ENCODE measurements at regions not wholly inside any gene's neighbourhood (a gene's known extent, or its start where the extent isn't known, plus 50 kb on each side); places are given as distances from the start of the nearest gene placed in this dataset.
A peak's percentile ranks its signal among the peaks of the same experiment; 100 is the strongest.

DNA sequence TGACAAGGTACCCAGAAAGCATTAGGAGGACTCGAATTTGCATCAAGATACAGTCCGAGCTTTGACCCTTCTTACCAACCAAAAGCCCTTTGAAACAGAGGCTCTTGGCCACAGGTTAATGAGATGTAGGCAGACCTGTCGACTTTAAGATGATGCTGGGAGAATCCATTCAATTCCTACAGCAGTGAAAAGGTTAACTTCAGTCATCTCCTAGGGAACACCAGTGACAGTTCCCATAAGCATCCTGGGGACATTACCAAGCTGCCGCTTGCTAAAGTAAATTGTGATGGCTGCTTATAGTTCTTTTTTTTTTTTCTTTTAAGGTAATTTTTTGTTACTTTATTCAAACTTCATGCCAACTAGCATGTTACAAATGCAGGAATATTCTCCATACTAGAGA, 379.3 kb downstream of the SOX11 start:
- DNase-seq = peak; percentile 34

DNA sequence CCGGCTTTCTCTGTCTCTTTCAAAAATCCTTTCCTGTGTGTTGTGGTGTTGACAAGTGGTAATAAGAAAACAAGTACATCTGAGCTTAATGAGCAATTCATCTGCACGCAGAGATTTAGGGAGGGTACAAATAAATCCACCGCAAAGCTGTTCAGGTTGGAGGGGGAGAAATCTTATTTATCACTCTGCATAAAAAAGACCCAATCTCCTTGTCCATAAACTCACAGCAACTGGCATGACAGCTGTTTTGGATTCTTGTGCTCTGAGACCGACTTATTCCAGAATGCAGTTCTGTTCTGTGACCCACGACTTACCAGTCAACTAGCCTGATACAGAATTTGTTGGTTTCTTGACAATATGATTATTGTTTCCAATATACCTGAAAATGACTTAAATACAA, 380.1 kb downstream of the SOX11 start:
- no peak for DNase-seq

DNA sequence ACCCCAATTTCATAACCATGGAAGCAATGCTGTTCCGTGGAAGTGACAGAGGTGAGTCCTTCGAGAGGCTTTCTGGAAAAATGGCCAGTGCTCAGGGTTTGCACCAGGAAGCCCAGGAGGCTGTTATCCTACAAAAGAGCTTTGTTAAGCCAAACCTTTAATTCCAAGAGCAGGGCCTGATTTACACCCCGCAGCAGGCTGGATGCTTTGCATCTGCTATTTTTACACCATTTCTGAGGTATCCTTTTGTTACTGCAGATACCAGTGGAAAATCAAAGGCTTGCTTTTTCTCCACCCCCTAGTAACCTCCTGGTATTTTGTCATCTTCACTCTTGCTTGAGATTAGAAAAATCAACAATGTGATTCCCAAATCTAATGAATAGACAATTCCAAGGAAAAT, 380.6 kb downstream of the SOX11 start:
- DNase-seq = peak; percentile 6

DNA sequence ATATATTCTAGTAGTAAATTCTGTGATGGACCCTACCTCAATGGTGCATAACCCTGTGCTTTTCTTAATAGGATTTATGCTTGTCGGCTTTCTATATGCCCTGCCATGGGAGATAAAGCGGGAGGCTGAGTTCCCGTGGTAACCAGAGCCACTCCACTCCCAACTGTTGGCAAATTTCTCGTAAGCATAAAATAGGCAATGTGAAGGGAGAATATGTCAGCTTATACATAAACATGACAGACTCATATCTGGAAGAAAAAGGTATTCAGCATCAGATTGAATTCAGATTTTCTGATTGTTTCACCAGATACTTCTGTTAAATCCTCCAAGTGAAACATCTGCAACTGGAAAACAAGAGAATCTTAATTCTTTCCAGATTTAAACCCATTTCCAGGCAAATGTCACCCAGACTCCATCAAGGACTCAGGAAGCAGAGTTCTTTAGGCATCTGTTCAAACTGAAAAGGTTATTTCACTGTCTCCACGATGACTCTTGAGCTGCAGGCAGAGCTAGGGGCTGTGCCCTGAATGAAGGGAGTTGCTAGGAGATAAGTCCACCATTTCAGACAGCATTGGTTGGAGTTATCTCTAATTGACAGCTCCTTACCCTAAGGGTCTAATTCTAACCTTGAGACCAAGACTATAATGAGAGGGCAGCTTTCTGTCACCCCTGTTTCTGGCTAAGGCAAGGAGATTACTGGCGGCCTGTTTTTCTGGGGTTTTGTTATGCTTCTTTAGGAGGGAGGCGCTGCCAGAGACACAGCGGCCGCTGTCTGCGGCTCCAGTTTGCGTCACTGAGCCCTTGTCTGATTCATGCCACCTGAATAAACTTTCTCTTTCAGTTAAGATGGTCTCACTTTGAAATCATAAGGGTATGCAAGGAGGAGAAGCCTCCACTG, 381.3 kb downstream of the SOX11 start:
- DNase-seq = no peak

DNA sequence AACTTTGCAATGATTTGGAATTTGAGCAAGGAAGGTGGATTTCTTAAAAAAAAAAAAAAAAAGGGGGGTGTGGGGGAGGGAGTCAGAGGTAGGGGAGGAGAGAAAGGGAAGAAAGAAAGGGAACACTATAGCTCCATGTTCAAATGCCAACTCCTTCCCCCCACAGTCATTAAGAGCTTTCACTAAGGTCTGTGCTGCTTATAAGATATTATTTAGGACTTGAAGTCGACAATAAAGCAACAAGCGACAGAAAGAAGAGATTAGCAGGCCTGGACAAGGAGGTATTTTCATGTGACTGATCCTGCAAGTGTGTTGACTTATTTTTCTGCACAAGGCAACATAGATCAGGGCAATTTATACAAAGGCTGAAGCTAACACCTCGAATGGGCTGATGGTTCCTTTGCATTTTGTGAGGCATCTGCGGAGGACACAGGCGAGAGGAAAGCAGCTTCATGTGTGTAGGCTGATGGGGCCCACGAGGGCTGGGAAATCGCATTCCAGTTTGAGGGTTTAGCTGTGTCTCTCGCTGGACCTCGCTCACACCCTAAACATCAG, 382.0 kb downstream of the SOX11 start:
- no peak for DNase-seq

DNA sequence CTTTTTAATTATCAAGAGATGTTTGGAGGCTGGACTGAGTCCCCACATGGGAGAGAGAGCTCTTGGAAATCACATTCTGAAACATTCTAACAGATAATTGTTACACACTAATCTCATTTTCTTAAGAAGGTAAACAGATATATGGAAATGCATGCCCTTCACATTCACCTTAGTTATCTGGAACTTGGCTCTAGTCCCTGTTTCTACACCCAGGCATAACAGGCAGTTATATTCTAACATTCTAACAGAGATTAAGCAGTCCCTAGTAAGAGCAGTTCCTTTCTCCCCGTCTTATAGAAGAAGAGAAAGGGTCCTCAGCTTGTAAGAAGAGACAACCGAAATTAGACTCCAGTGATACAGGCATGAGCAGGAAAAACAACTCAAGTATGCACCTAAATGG, 385.4 kb downstream of the SOX11 start:
- DNase-seq = no peak

DNA sequence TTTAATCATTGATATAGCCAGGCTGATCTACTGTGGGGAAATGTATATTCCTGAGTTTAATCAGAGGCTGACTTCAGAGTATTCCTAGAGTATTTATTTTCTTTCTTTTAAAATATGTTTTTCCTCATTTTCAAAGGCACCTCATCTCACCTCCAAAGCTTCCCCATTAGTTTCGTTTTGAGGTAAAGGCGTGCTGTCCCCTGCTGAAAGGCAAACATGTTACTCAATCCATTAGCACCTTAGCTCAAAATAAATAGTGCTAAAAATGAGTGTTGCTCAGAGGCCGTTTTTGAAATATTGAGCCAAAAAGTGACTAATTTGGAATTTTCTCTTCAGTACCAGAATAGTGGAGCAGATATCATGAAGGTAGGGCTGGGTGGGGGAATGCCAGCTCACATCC, 386.2 kb downstream of the SOX11 start:
- DNase-seq = no peak

DNA sequence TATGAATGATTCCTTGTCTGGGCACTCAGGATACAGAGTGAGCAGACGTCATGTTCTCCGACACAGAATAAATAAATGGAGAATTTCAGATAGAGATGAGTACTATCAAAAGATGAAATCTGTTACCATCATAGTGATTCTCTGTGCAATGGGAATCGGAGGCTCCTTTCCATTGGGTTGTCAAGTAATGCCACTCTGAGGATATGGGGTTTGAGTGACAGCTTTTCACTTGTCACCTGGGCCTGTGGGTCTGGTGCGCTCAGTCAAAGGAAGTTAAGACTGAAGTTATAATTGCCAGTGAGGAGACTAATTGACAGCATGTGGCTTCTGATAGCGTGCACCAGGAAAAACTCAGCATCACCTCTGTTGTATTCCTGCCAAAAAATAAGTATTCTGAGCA, 387.2 kb downstream of the SOX11 start:
- no peak for DNase-seq

DNA sequence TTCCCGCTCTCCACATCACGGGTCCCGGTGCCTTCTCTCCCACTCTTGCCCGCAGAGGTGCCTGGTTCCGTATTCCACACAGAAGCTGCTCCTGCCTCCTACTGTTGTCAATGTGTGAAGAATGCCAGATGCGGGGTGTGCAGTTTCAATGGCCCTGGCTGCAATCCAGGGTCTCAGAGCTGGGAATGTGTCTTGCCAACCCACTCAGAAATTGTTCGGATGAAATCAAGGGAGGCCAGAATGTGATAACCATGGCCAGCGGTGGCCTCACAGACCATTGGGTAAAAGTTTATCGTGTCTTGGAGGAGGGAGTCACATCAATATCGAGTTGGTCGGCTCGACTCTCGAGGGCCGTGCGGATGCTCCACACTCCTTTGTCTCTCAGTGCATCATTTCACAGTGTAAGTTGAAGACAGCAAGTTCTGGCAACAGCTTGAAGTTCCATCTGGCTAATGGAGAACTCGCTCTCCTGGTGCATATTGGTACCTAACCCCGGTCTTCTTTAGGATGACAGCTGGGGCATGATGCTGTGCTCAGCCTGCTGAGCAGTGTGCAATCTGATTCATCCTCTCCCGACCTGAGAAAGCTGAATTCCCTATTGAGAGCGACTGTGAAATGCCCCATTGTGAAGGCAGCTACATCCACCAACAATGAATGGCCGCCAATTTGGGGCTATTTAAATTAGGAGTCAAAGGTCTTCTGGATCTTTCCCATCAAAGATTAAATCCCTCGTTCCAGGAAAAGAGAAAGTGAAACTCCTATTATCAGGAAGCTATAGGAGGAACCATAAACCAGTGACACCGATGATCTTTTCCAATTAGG, 389.0 kb downstream of the SOX11 start:
- DNase-seq = no peak

DNA sequence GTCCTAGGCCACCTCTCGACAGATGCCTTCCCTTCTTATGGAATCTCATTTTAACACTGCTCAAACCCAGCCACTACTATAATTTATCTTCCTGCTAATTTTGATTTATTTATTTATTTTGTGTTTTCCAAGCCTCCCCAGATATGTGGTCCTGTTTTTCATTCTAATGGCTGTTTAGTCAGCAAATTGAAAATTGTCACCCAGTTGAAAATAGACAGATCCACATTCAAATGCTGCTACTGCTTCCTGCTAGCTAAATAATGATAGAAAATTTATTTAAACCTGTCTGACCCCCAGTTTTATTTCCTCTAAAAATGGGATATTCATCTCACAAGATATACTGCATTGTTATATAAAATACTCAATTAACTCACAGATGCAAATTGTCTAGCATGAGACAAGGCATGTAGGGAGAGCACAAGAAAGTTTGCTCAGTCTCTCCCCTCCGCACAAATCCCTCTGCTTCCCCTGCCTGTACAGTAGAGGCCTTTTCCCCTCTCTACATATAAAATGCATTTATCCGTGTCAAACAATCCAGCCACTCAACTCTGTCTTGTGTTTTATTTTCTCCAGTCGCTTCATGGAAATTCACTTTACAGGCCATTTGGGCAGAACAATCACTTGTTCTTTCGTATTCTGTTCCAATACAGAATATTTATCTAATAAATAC, 389.9 kb downstream of the SOX11 start:
- no peak for DNase-seq

DNA sequence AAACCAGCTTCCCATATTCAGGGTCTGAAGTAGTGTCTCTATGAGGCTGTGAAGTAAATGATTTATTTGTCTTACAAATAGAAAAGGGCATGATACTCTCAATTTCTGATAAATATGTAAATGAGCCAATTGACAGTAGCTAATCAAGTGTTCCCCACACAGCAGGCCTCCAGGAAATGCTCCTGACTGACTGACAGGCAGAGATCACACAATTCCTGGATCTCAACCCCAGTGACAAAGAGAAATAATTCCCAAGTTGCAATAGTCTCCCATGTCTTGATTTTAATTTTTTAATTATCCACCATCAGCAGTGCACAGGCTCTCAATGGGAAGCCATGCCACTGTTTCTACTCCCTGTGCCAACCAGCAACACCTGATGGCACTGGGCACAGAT, 390.4 kb downstream of the SOX11 start:
- DNase-seq = no peak

DNA sequence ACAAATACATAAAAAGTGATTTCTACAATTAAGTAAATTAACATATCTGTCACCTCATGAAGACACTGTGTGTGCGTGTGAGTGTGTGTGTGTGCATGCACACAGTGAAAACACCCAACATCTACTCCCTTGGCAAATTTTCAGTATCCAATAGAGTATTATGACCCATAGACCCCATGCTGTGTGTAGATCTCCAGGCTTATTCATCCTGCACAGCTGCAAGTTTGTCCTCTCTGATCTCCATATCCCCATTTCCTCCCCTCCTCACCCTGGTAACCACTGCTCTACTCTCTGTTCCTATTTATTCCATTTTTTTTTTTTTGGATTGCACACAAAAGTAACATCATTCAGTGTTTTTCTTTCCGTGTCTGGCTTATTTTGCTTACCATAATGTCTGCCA, 391.0 kb downstream of the SOX11 start:
- no peak for DNase-seq

DNA sequence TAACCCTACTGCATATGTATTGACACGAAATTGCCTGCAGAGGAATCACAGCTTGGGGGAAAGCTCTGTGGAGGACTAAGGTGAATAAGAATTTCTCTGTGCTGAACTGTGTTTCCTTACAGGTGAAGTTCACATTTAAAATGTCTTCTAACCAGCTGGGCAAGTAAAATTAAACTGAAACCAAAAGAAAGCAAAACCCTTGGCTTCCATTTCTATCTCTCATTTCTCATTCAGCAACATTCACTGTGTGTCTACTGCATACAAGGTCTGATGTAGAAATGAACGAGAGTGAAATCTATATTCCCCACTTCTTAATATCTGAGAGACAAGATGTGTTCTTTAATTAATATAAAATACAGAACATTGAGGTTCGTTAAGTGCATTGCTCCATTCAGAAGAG, 397.3 kb downstream of the SOX11 start:
- DNase-seq = no peak

DNA sequence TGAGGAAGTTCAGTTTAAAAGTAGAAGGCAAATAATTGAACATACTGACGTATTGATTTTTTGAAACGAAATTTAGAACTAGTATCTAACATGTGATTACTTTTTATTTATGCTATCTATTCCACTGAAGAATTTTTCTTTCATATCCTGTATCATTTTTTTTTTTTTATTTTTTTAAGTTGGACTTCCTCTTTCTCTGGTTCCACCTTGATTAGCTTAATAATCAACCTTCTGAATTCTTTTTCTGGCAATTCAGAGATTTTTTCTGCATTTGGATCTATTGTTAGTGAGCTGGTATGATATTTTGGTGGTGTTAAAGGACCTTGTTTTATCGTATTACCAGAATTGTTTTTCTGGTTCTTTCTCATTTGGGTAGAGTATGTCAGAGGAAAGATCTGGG, 411.2 kb downstream of the SOX11 start:
- DNase-seq = no peak

DNA sequence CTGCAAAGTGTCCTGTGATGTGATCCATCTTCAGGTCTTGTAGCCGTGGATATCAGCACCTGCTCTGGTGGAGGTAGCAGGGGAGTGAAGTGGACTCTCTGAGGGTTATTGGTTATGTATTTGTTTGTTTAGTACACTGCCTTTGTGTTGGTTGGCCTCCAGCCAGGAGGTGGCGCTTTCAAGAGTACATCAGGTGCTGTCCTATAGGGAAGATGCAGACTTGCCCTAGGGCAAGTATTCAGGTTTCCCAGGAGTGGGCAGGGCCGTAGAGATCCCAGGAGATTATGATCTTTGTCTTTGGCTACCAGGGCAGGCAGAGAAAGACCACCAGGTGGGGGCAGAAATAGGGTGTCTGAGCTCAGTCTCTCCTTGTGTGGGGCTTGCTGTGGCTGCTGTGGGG, 411.8 kb downstream of the SOX11 start:
- DNase-seq = no peak

DNA sequence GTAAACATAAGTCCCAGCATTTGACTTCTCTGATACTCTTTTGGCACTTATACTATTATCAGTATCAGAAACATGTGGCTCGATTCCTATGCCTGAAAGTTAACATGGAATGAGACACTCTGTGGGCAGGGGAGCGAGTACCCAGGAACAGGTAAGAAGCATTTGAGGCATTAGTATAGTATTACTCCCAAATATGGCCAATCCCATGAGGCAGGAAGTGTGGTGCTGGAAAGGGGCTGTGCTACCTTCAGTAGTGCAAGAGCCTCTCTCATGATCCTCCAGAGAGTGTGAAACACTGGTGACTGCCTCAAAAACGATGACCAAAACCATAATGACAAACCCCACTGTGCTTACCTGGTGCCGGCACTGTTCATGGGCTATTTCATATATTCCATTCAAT, 415.1 kb downstream of the SOX11 start:
- no peak for DNase-seq

DNA sequence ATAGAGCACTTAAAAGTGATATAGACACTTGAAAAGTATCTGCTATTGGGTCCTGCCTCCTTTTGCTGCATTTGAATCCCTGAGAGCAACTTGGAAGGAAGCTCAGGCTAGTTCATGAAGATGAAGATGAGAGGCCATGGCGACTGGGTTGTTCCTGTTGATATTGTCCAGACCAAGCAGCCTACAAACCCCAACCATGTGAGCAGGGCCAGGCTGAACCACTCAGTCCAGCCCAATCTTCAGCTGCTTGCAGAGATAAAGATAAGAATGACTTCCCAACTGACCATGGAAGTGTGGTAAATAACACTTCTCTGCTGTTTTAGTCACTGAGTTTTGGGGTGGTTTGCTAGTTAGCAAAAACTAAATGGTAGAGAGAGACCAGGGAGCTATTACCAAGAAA, 417.6 kb downstream of the SOX11 start:
- DNase-seq = no peak

DNA sequence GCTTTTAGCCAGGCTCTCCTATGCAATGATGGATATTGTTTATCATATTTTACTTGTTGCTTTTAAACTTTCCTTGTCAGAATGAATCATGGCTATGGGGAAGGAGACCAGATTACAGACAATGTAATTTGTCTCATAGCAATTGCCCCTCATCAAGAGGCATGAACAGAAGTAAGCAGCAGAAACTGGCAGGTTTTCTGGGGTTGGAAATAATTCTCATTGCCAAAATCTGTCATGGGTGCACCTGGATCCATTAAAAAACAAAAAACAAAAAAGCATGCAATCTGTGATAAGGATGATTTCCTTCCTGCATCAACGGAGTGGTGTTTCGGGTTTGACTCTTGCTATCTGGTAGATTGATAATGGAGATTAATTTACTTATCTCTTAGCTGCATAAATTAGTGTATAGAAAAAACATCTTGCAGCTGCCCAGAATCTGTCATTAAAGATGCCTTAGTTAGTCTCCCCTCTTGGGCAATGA, 419.6 kb downstream of the SOX11 start:
- no peak for DNase-seq

DNA sequence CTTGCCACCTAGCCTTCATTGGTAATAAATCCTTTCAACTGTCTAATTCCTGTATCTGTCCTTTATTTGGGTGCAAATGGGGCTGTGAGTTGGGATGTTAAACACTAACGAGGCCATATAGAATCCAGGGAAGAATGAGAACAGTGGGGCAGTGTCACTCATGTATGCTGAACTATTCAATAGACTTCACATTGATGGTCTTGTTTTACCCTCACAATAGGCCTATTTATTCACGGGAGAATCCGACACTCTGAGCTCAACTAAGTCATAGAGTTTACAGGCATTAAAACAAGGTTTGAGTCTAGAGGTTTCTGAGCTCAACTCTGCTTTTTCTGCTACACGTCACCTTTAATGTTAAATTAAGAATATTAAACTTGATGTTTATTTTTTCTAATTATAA, 421.6 kb downstream of the SOX11 start:
- no peak for DNase-seq

DNA sequence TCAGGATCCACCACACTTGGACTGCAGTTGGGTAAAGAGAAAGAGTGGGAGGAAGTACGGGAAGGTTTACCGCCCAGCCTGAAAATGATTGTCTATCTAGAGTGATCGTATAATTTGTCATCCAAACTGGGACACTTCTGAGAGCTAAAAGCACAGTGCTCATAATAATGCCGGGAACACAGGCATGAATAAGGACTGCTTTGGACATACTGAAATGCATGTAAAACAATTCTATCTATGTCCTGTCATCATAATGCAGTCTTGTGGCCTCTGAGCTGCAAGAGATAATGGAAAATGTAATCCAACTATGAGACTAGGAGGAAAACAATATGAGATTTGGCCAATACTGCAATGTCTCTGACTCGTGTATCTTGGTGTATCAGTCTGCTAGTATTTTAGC, 435.5 kb downstream of the SOX11 start:
- DNase-seq = no peak

DNA sequence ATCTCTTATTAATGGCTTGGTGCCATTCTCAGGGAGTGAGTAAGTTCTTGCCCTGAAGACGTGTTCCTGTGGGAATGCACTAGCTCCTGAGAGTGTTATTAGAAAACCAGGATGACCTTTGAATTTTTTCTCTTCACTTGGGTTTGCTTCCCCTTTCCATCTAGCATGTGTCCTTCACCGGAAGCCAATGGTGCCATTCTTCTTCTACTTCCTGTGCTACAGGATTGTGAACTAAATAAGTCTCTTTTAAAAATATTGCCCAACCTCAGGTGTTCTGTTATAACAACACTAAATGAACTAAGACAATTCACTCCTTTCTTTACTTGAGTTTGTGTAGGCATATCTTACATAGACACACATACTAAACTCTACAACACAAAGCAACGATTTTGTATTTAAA, 447.0 kb downstream of the SOX11 start:
- no peak for DNase-seq

DNA sequence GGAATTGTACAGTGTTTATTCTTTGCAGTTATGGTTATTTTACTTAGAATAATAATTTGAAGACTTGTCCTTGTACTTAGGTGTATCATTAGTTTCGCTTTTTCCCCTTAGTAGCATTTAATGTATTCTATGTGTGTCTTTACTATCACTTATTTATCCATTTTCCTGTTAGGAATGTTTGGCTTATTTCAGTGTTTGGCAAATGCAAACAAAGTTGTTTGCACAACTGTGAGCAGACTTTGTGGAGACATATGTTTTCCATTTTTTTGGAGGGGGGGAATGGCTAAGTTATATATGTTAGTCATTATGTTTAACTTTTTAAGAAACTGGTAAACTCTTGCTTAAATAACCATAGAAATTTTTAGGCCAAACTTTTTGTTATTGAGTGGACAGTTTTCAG, 447.7 kb downstream of the SOX11 start:
- DNase-seq = no peak

DNA sequence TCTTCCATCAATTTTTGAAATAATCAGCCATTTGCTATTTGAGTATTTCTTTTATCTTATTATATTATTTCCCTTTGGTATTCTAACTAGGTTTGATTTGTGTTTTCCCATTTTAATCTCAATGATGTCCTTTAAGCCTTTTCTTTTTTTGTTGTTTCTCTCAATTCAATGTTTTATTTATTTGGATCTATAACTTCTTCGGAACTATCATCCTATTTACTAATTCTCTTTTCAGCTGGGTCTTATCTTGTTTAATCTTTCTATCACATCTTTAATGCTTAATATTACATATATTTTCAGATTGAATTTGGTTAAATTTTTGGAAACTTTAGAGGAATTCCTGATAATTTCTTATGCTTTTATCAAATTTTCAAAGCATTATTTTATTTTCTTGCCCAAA, 448.3 kb downstream of the SOX11 start:
- DNase-seq = no peak

Measured in NCI-H526 treated with DMSO at 0.1 percent for 48 hours (cell line).